ENCODE measurements at regions not wholly inside any gene's neighbourhood (a gene's known extent, or its start where the extent isn't known, plus 50 kb on each side); places are given as distances from the start of the nearest gene placed in this dataset.
A peak's percentile ranks its signal among the peaks of the same experiment; 100 is the strongest.

DNA sequence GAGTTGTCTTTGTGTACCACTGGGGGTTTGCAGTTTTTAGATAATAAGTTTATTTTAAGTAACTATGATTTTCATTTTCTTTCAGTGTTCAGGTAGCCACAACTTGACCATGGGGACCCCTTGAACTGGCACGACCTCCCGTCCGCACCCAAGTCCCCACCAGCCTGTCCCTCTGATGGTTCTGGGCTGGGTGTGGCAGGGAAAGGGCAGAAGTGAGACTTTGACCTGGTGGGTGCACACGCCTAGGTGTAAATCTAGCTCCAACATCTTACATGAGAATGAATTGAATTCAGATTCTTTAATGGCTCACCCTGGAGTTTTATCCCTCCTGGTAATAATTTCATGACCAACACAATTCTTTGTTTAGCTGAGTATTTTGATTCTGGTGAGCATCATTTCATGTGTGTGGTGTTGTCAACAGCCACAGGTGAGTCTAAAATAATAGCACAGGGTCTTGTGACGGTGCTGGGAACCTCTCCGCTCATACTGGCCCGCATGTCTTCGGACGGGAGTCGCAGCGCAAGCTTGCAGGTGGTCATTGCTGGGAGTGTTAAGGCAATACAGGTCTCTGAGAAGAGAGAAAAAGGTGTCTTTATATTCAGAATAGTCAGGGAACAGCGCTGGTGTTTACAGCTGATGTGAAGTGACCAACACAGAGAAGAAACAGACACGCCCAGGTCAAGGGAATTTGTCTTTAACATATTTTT is 50.8 kb upstream of the POFUT2 start:
- DNase-seq = no peak

DNA sequence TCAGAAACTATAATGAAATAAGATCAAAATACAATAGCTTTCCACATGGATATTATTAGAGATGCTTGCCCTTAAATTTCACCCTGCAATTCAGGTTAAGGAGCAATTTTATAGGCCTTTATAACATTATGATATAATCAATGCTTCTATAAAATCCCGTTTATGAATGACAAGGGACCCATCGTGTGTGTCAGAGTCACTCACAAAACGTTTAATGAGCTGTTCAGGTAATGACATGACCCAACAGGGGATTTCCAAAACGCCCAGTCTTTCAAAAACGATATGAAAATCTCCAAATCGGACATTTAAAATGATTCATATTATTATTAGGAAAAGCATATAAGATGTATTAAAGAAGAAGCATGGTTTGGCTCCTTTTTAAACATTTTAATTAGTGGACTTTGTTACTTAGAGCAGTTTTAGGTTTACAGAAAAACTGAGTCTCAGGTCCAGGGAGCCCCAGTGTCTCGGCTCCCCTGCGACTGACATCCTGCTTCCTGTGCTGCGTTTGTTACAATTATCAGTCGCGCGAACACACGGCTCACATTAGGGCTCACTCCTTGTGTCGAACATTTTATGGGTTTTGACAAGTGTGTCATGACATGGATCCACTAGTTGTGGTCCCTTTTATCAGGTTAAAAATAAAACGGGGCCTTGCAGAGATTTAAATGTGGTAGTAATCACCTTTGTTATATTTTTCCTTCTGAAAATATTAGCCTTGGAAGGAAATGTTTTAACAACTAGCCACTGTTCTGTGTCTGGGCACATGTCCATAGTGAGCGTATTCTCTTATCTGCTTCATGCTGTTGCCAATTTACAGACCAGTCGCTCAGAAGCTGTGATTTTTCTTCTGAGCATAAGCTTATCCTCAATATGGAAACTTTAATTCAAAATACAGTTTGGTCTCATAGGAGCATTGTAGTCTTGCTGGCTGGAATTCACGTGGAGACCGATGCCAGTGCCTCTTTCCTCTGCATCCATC is 52.0 kb upstream of the POFUT2 start:
- DNase-seq = no peak

DNA sequence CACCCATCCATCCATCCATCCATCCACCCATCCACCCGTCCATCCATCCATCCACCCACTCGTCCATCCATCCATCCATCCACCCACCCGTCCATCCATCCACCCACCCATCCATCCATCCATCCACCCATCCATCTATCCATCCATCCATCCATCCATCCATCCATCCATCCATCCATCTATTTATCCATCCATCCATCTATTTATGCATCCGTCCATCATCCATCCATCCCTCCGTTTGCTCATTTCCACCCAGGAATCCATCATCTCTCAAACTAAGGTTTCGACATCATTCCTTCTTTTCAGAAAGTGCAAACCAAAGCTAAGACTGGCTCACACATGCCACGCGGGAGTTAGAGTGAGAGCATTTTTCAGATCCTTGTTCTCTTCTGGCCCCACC is 52.8 kb upstream of the POFUT2 start:
- no peak for DNase-seq

- DNase-seq = no peak
Observed at GRCh38 chr21:45341261-45341660, 53.6 kb upstream of the POFUT2 start.

- no peak for DNase-seq
Observed at GRCh38 chr21:45341779-45342178, 54.1 kb upstream of the POFUT2 start.

- no peak for DNase-seq
Observed at GRCh38 chr21:45343891-45344290, 56.2 kb upstream of the POFUT2 start.

GRCh38 chr21:45344576-45344975 is 56.9 kb upstream of the POFUT2 start:
- no peak for DNase-seq

DNA sequence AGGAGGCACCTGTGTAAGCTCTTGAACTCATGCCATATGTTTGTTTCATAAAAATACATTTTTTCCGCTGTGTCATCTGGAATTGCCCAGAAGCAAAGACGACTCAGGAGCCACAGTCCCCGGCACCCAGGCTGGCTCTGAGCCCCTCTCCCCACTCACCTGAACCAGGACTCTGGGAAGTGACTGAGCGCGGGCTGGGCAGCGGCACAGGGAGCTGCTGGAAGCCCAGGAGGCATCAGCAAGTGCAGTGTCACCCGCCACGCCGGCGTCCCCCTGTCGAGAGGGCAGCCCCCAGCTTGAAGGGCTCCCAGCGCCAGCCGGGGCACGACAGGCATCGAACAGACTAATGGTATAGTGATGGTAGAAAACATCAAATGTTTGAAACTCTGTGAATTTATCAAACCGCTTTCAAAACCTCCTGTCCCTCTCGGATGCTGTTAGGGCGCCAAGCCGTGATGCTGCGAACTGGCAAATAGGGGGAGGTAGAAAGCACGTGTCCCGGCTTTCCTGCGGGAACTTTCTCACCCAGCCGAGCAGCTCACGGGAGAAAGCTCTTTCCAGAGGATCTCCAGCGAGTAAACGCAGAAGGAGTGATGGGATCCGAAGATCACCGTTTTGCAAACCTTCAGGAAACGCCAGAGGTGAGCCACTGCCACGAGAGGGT is 57.8 kb upstream of the COL18A1 start:
- no peak for DNase-seq

GRCh38 chr21:45347712-45348499 is 57.1 kb upstream of the COL18A1 start:
- DNase-seq = no peak

DNA sequence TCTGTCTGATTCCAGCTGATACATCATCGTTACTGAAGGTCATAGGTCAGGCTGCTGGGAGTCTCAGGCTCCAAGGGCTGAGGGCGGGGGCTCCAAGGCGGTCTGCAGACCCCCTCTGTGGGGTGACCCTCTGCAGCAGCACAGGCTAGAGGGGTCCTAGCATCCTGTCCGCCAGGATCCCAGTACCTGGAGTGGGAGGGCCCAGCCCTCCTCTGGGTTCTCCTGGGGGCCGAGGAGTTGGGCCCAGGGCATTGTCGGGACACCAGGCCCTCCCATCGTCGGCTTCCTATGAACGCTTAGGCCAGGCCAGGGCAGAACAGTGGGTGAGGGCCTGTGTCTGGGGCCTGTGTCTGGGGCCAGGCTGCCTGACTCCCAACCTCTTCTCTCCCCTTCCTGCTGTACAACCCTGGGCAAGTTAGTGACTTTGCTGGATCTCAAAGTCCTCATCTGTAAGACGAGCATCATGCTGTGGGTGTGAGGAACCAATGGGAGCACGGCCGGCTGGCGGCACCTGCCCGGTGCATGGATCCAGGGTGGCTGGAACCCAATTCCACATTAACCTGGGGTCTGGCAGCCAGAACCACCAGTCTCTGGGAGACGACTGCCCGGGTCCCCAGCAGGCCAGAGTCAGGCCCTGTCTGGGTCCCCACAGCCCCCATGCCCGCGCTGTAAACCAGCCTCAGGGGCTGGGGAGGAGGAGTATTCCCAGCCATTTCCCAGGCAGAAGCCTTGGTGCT is 56.2 kb upstream of the COL18A1 start:
- no peak for DNase-seq

DNA sequence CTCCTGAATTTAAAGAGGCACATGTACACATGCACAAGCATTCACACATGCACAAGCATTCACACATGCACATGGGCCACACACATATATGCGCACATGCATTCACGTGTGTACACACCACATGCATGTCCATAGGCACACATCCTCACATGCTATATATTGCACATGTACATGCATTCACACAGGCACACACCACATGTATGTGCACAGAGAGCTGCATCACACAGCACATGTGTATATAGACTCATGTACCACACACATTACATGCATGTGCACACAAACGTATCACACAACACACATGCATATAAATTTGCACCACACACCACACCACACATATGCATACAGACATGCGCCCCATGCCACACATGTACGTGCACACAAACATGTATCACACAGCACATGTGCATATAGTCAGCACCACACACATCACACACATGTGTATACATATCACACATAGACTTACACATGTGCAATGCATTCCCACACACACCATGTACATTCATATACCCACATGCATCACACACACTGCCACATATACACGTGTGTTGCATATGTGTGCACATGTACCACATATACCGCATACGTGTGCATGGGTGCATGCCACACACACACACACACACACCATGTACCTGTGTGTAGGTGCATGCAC is 54.6 kb upstream of the COL18A1 start:
- no peak for DNase-seq

- DNase-seq = no peak
Observed at GRCh38 chr21:45351061-45351460, 53.9 kb upstream of the COL18A1 start.

GRCh38 chr21:45351526-45352275 is 53.3 kb upstream of the COL18A1 start:
- no peak for DNase-seq

GRCh38 chr21:45352621-45353139 is 52.3 kb upstream of the COL18A1 start:
- DNase-seq = no peak

DNA sequence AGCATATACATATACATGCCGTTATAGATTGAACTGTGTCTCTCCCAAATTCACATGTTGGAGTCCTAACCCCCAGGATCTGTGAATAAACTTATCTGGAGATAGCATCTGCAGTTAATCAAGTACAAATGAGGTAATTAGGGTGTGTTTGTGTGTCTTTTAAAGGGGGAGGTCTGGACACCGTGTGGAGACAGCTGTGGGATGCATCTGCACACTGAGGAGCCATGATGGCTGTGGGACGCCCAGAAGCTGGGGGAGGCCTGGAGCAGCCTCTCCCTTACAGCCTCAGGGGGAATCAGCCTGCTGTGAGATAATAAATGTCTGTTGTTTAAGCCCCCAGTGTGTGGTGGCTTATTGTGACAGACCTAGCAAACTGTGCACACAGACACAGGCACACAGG is 51.8 kb upstream of the COL18A1 start:
- DNase-seq = peak; percentile 64

DNA sequence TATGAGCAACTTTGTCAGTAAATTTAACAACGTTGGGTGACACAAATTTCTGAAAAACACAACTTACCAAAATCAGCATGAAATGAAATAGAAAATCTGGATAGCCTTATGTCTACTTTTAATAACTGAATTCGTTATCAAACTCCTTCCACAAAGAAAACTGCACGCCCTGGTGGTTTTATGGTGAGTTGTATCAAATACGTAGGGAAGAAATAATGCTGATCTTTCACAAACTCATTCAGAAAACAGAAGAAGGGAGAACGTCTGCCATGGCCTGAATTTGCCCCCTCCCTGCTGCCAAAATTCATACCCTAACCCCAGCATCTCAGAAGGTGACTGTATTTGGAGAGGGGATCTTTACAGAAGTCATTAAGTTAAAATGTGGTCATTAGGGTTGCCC is 50.0 kb upstream of the COL18A1 start:
- DNase-seq = no peak

Data from NCI-H2171 treated with DMSO at 0.1 percent for 48 hours (cell line).